Adrenal gland (tissue), 5 donors: ENCODE measurements at regions not wholly inside any gene's neighbourhood (a gene's known extent, or its start where the extent isn't known, plus 50 kb on each side); places are given as distances from the start of the nearest gene placed in this dataset.

ENCODE experiments used
- CTCF ChIP-seq, 6 experiments: fragments of 450-650 bp in 4 of 6; fragments of 200-600 bp in 2 of 6; sonication (generic) in 1 of 6; IDR thresholded peaks; 1 replicate in 5 of 6; 2 replicates in 1 of 6; pipeline versions ENCODE4 v1.5.1 to v1.8.0; 2016 to 2021; ENCODE audit warnings: antibody characterized with exemption in 6 of 6, mild to moderate bottlenecking in 2 of 6, moderate library complexity in 1 of 6
- POLR2A ChIP-seq, 2 donors: fragments of 450-650 bp; IDR thresholded peaks; one replicate each; pipeline ENCODE4 v1.6.1; 2017; ENCODE audit warnings: antibody characterized with exemption in 2 of 2, mild to moderate bottlenecking in 2 of 2, moderate library complexity in 1 of 2
- donor health status: DM: no; HTN: no; CAD: no.

GRCh38 chr4:128525387-128525786 is 237.8 kb upstream of the PGRMC2 start:
- TF ChIP-seq POLR2A (IDR thresholded peaks at IDR 0.05) (no peak), CTCF (IDR thresholded peaks at IDR 0.05) (no peak)
